Naive thymus-derived CD4-positive, alpha-beta T cell (primary cell): ENCODE measurements at regions not wholly inside any gene's neighbourhood (a gene's known extent, or its start where the extent isn't known, plus 50 kb on each side); places are given as distances from the start of the nearest gene placed in this dataset.
"Not testable (repeated sequence)": the region's sequence is repeated elsewhere in the genome, so short reads cannot be mapped to it uniquely, and the experiment has no call there.

Experiments used
- ATAC-seq: fragments of 150-1000 bp; cut with Tn5 transposase; 2 replicates; pipeline ENCODE4 v1.10.0; 2021; ENCODE audit warnings: mild to moderate bottlenecking, moderate library complexity
- CTCF ChIA-PET: fragments of 350-600 bp; sonication (Branson Sonifier 250); formaldehyde crosslinking; loops from one replicate; lab custom pipeline; 2021; ENCODE audit warnings: antibody characterized with exemption; lab: Charles Lee
- POLR2A ChIA-PET: fragments of 350-600 bp; sonication (Branson Sonifier 250); formaldehyde crosslinking; loops from one replicate; lab custom pipeline; 2021; ENCODE audit warnings: antibody characterized with exemption, inconsistent platforms; lab: Charles Lee
- DNase-seq, 9 donors: peaks; one replicate each; pipeline versions ENCODE4 v3.0.0 to v3.0.0-alpha.2; 2020 to 2022; ENCODE audit warnings: mixed read lengths in 1 of 9
- H3K27ac ChIP-seq: one replicate; pipeline ENCODE4 v1.7.0; 2013; ENCODE audit warnings: mild to moderate bottlenecking, low read depth, low read length, moderate library complexity
- H3K27me3 ChIP-seq, 2 donors: one replicate each; pipeline ENCODE4 v1.7.0; 2013; ENCODE audit warnings: low read length in 2 of 2, mild to moderate bottlenecking in 2 of 2, moderate library complexity in 2 of 2; ENCODE audit not compliant: control insufficient read depth in 2 of 2, insufficient read depth in 2 of 2
- H3K36me3 ChIP-seq, 3 experiments: 1 replicate in 2 of 3; 2 replicates in 1 of 3; pipeline ENCODE4 v1.7.0; 2013; ENCODE audit warnings: low read length in 3 of 3, mild to moderate bottlenecking in 3 of 3, moderate library complexity in 1 of 3; ENCODE audit not compliant: insufficient read depth in 3 of 3, control insufficient read depth in 2 of 3
- H3K4me1 ChIP-seq, 2 donors: one replicate each; pipeline ENCODE4 v1.7.0; 2013; ENCODE audit warnings: low read length in 2 of 2, mild to moderate bottlenecking in 2 of 2, moderate library complexity in 1 of 2; ENCODE audit not compliant: control insufficient read depth in 2 of 2, insufficient read depth in 2 of 2
- H3K4me3 ChIP-seq: 2 replicates; pipeline ENCODE4 v1.7.0; 2013; ENCODE audit warnings: mild to moderate bottlenecking, low read length
- H3K9me3 ChIP-seq, 3 experiments: 1 replicate in 2 of 3; 2 replicates in 1 of 3; pipeline ENCODE4 v1.7.0; 2013; ENCODE audit warnings: low read length in 3 of 3; ENCODE audit not compliant: control insufficient read depth in 2 of 3
- H3K27ac Mint-ChIP-seq, 9 donors: one replicate each; pipeline ENCODE4 v1.8.0; 2020 to 2022; ENCODE audit warnings: mixed read lengths in 9 of 9, mild to moderate bottlenecking in 8 of 9, moderate library complexity in 5 of 9, inconsistent platforms in 2 of 9
- H3K27me3 Mint-ChIP-seq, 5 donors: one replicate each; pipeline ENCODE4 v1.8.0; 2021 to 2022; ENCODE audit warnings: mixed read lengths in 5 of 5, mild to moderate bottlenecking in 1 of 5
- H3K36me3 Mint-ChIP-seq, 5 donors: one replicate each; pipeline ENCODE4 v1.8.0; 2020 to 2022; ENCODE audit warnings: mixed read lengths in 5 of 5, mild to moderate bottlenecking in 3 of 5, inconsistent platforms in 1 of 5
- H3K4me1 Mint-ChIP-seq, 7 donors: one replicate each; pipeline ENCODE4 v1.8.0; 2020 to 2022; ENCODE audit warnings: mixed read lengths in 7 of 7, mild to moderate bottlenecking in 3 of 7, inconsistent platforms in 1 of 7
- H3K4me3 Mint-ChIP-seq, 10 donors: one replicate each; pipeline ENCODE4 v1.8.0; 2020 to 2022; ENCODE audit warnings: mild to moderate bottlenecking in 10 of 10, mixed read lengths in 10 of 10, moderate library complexity in 6 of 10, inconsistent platforms in 2 of 10
- H3K9me3 Mint-ChIP-seq, 11 donors: one replicate each; pipeline ENCODE4 v1.8.0; 2020 to 2022; ENCODE audit warnings: mixed read lengths in 11 of 11, mild to moderate bottlenecking in 4 of 11, inconsistent platforms in 1 of 11, moderate library complexity in 1 of 11
- intact Hi-C, 2 donors: fragments of 100-400 bp; cut with micrococcal nuclease; formaldehyde crosslinking; loops; one replicate each; pipeline ENCODE4 v1.15.1; 2023

GRCh38 chr17:77064598-77064997 is 76.2 kb upstream of the SEC14L1 start:
- H3K4me3 Mint-ChIP-seq, result no peak overlapping the region
- no peaks in the 10 kb centered on the region for H3K27me3 ChIP-seq
- intact Hi-C loops, result no loop called here
- H3K27me3 Mint-ChIP-seq, result peaks cover 9 to 24% (median 10%) of the 10 kb centered on the region in 5 donors
- ATAC-seq, result no peak
- POLR2A ChIA-PET, result no interaction called here
- H3K36me3 ChIP-seq, result no peaks in the 10 kb centered on the region
- CTCF ChIA-PET, result interaction anchor here (0.6 to 6.0 kb wide), 3 partner anchors 54 to 248 kb away, joined by 3 to 44 read pairs (median 9); partner anchors contain the start of gene MGAT5B
- H3K4me1 Mint-ChIP-seq, result peaks cover 0 to 6% (median 0%) of the 10 kb centered on the region in 7 donors
- H3K4me3 ChIP-seq, result no peak overlapping the region
- H3K9me3 Mint-ChIP-seq, result peaks cover 0 to 2% (median 0%) of the 10 kb centered on the region in 11 donors
- no peaks in the 10 kb centered on the region for H3K9me3 ChIP-seq
- no peak for DNase-seq
- H3K27ac ChIP-seq, result no peak overlapping the region
- H3K27ac Mint-ChIP-seq, result no peak overlapping the region
- H3K4me1 ChIP-seq, result no peaks in the 10 kb centered on the region
- H3K36me3 Mint-ChIP-seq, result no peaks in the 10 kb centered on the region

- Mint-ChIP-seq H3K4me1 (peaks cover 0 to 6% (median 0%) of the 10 kb centered on the region in 7 donors), H3K27me3 (peaks cover 9 to 24% (median 10%) of the 10 kb centered on the region in 5 donors), H3K27ac (peak overlapping the region in 1 of 9 donors; percentile 18), H3K9me3 (no peaks in the 10 kb centered on the region), H3K36me3 (no peaks in the 10 kb centered on the region), H3K4me3 (no peak overlapping the region)
- intact Hi-C loops, result loop anchor here (1.0 to 5.0 kb wide), 6 partner anchors 55 to 599 kb away; partner anchors contain the start of genes AANAT (in 1 of the 2), JMJD6 (in 1 of the 2), METTL23 (in 1 of the 2) and MGAT5B (in 1 of the 2)
- H3K4me3 ChIP-seq, result no peak overlapping the region
- DNase-seq (no peak), ATAC-seq (no peak)
- H3K9me3 ChIP-seq, result no peaks in the 10 kb centered on the region
- H3K27me3 ChIP-seq, result no peaks in the 10 kb centered on the region
- POLR2A ChIA-PET, result interaction anchor here (0.8 kb wide), 1 partner anchor 336 kb away, joined by 3 read pairs; no protein-coding TSS in a partner anchor
- H3K4me1 ChIP-seq, result no peaks in the 10 kb centered on the region
- CTCF ChIA-PET, result interaction anchor here (0.9 to 6.0 kb wide), 3 partner anchors 10 to 199 kb away, joined by 3 to 44 read pairs (median 11); partner anchors contain the start of gene MGAT5B
- H3K36me3 ChIP-seq, result no peaks in the 10 kb centered on the region
- no peak overlapping the region for H3K27ac ChIP-seq
These were observed 74.6 kb upstream of the SEC14L1 start for GRCh38 chr17:77066165-77066564.

- H3K9me3 ChIP-seq, H3K4me3 Mint-ChIP-seq, H3K4me3 ChIP-seq, H3K36me3 Mint-ChIP-seq, H3K27ac ChIP-seq, H3K4me1 Mint-ChIP-seq, H3K36me3 ChIP-seq, H3K27me3 ChIP-seq, H3K4me1 ChIP-seq, H3K9me3 Mint-ChIP-seq: not testable (repeated sequence)
- H3K27ac Mint-ChIP-seq, result peak overlapping the region in 1 of 9 donors; percentile 14
- peaks cover 9 to 24% (median 11%) of the 10 kb centered on the region in 5 donors for H3K27me3 Mint-ChIP-seq
- ATAC-seq (peak; percentile 72), DNase-seq (peak in 7 of 9 donors; percentile 34 to 60 (median 48))
- intact Hi-C loops, result loop anchor here (1.0 to 5.0 kb wide), 6 partner anchors 56 to 600 kb away; partner anchors contain the start of genes AANAT (in 1 of the 2), JMJD6 (in 1 of the 2), METTL23 (in 1 of the 2) and MGAT5B (in 1 of the 2)
- CTCF ChIA-PET, result interaction anchor here (0.6 to 6.0 kb wide), 9 partner anchors 10 to 384 kb away, joined by 3 to 44 read pairs (median 4); partner anchors contain the start of gene MGAT5B
- POLR2A ChIA-PET, result interaction anchor here (0.8 kb wide), 1 partner anchor 337 kb away, joined by 3 read pairs; no protein-coding TSS in a partner anchor
These were observed 73.9 kb upstream of the SEC14L1 start for GRCh38 chr17:77066726-77067409.

DNA sequence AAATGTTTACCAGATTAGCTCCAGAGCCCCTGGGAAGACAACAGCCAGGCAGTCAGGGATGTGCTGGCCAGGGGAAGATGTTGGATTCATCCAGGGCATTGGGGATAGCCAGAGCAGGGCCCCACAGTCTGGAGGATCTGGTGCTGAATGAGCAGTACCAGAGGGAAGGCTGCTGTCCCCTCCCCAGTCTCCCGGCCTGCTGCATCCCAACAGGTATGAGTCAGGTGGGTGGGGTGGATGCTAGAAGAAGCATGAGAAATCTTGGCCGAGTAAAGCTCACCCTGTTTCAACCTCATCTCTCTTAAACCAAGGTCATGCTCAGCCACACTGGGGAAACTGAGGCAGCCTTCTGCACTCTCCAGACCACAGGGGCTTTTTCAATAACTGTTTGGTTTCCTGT is 71.9 kb upstream of the SEC14L1 start:
- CTCF ChIA-PET, result interaction anchor here (1.0 to 6.0 kb wide), 2 partner anchors 201 to 219 kb away, joined by 3 to 44 read pairs; partner anchors contain the start of gene MGAT5B
- H3K36me3 ChIP-seq, result no peaks in the 10 kb centered on the region
- peaks cover 0 to 6% (median 0%) of the 10 kb centered on the region in 7 donors for H3K4me1 Mint-ChIP-seq
- ATAC-seq, result no peak
- no peak overlapping the region for H3K4me3 ChIP-seq
- H3K27me3 Mint-ChIP-seq, result peaks cover 18 to 42% (median 29%) of the 10 kb centered on the region in 5 donors
- POLR2A ChIA-PET, result interaction anchor here (0.6 kb wide), 1 partner anchor 166 kb away, joined by 3 read pairs; no protein-coding TSS in a partner anchor
- no peak overlapping the region for H3K27ac Mint-ChIP-seq
- intact Hi-C loops, result loop anchor here in 1 of 2 donors (5.0 kb wide), 2 partner anchors 342 to 602 kb away; partner anchors contain the start of genes AANAT, JMJD6 and METTL23
- H3K4me1 ChIP-seq, result no peaks in the 10 kb centered on the region
- H3K9me3 Mint-ChIP-seq, result no peaks in the 10 kb centered on the region
- no peaks in the 10 kb centered on the region for H3K9me3 ChIP-seq
- no peak for DNase-seq
- no peak overlapping the region for H3K27ac ChIP-seq
- no peaks in the 10 kb centered on the region for H3K36me3 Mint-ChIP-seq
- no peak overlapping the region for H3K4me3 Mint-ChIP-seq
- no peaks in the 10 kb centered on the region for H3K27me3 ChIP-seq

GRCh38 chr17:77070888-77071279 is 69.9 kb upstream of the SEC14L1 start:
- Mint-ChIP-seq H3K9me3 (no peaks in the 10 kb centered on the region), H3K4me1 (peaks cover 0 to 6% (median 0%) of the 10 kb centered on the region in 7 donors), H3K4me3 (no peak overlapping the region), H3K27ac (no peak overlapping the region), H3K27me3 (peaks cover 24 to 45% (median 35%) of the 10 kb centered on the region in 5 donors), H3K36me3 (no peaks in the 10 kb centered on the region)
- no peaks in the 10 kb centered on the region for H3K36me3 ChIP-seq
- no peaks in the 10 kb centered on the region for H3K9me3 ChIP-seq
- ATAC-seq (no peak), DNase-seq (no peak)
- intact Hi-C loops, result no loop called here
- no peaks in the 10 kb centered on the region for H3K4me1 ChIP-seq
- POLR2A ChIA-PET, result no interaction called here
- no peak overlapping the region for H3K27ac ChIP-seq
- no peaks in the 10 kb centered on the region for H3K27me3 ChIP-seq
- no peak overlapping the region for H3K4me3 ChIP-seq
- CTCF ChIA-PET, result no interaction called here

- no peaks in the 10 kb centered on the region for H3K9me3 Mint-ChIP-seq
- peak overlapping the region in 1 of 10 donors; percentile 11 for H3K4me3 Mint-ChIP-seq
- no peak overlapping the region for H3K4me3 ChIP-seq
- no peaks in the 10 kb centered on the region for H3K36me3 Mint-ChIP-seq
- ChIA-PET POLR2A (no interaction called here), CTCF (interaction anchor here (1.5 kb wide), 1 partner anchor 204 kb away, joined by 5 read pairs; the partner anchor contains the start of gene MGAT5B)
- H3K27me3 Mint-ChIP-seq, result peaks cover 19 to 50% (median 29%) of the 10 kb centered on the region in 5 donors
- intact Hi-C loops, result no loop called here
- H3K27ac ChIP-seq, result no peak overlapping the region
- no peaks in the 10 kb centered on the region for H3K4me1 ChIP-seq
- no peaks in the 10 kb centered on the region for H3K9me3 ChIP-seq
- H3K27ac Mint-ChIP-seq, result no peak overlapping the region
- no peaks in the 10 kb centered on the region for H3K27me3 ChIP-seq
- no peak for DNase-seq
- ATAC-seq, result no peak
- H3K36me3 ChIP-seq, result no peaks in the 10 kb centered on the region
- no peaks in the 10 kb centered on the region for H3K4me1 Mint-ChIP-seq
These were observed 68.8 kb upstream of the SEC14L1 start for GRCh38 chr17:77071925-77072490.
